NCI-H128 (cell line): ENCODE measurements at regions not wholly inside any gene's neighbourhood (a gene's known extent, or its start where the extent isn't known, plus 50 kb on each side); places are given as distances from the start of the nearest gene placed in this dataset.

Experiments used
- DNase-seq: peaks from one replicate; lab custom pipeline; 2025; ENCODE audit not compliant: unreplicated experiment; lab: John Stamatoyannopoulos, UW

DNA sequence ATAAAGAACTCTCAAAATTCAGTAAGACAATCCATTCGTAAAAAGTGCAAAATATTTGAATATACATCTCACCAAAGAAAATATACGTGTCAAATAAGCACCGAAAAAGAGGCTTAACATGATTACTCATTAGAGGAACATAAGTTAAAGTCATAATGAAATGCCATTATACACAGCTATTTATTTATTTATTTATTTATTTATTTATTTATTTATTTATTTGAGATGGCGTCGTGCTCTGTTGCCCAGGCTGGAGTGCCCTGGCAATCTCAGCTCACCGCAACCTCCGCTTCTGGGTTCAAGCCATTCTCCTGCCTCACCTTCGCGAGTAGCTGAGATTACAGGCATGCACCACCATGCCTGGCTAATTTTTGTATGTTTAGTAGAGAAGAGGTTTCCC is 203.6 kb upstream of the UBASH3B start:
- no peak for DNase-seq

DNA sequence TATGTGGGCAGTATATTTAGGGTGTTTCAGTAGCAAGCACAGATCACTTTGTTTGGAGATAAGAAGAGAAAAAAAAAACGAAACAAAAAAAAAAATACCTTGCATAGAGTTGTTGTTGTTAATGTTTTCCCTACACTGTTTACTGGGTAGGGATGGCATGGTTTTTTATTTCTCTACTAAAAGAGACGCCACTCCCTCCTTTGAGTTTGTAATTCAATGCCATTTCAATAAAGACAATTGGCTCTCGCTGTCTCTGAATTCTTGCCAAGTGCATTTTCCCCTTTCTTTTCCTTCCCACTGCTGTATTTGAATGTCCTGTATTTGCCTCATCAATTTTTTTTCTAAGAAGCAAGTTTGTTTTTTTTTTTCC is 213.9 kb upstream of the UBASH3B start:
- DNase-seq: no peak

DNA sequence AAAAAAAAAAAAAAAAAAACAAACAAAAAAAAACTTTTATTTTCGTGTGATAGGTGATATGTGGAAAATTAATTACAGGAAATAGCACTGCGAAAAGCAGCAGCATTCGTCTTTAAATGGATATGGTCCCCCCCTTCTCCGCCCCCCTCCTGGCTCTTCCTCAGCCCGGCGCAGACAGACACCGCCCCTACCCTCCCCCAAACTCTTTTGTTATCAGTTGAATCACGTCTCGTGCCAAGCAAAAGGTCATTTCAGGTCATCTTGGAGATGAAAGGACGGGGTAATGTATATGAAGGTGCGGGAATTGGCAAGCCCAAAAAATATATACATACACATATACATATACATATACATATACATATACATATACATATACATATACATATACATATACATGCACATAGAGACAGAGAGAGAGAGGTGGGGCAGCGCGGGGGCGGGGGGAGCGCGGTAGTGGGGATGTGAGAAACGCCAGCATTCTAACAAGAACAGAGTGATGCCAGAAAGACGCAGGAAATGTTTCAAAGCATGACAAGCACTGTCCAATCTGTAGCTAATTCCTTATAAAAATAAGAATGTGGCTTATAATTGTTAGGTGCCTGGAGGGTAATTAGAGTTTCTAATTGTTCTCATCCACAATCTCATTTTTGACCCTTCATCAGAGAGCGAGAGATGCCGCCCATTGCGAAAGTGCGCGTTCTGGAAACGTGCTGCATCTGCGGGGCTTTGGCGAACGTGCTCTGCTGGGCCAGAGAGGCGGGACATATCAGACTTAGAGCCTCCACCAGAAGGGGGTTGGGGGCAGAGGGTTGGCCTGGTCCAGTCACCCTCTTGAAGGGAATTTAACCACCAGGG is 214.5 kb upstream of the UBASH3B start:
- no peak for DNase-seq

DNA sequence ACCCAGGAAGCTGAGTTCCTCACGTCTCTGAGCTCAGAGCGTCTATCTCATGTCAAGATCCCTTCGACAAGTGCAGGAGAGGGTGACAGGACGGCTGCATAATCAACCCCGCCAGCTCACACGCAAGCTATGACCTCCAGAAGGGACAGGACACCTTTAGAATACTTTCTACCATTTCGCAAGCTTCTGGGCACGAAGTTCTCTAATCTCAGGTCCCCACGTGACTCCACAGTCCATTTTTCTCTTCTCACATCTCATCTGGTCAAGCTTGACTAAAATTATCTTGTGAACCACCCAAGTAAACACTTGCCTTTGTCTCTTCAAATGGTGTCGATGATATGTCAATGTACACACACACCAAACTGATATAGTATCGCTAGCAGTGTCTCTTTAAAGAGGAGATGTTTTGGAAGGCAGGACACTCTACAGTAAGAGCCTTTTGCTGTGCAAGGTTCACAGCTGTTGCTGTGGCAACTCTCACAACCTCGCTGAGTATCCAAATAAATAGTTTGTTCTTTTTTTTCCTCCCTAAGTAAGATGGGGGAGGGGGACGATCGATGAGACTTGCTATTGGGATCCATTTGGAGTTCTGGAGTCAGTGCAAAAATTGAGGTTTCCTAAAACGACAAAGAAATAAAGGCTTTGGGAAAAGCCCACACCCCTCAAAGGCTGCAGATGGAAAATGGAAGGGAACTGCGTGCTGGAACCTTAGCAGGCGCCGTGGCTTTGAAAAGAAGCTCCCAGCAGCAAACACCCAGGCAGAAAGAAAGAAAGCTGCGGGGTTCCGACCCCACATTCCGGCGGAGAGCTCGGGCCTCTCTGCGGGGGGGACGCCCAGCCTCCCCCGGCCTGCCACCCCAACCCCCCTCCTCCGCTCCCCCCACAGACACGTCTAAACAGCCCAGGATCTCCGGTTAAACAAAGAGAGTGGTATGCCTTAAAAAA is 215.4 kb upstream of the UBASH3B start:
- DNase-seq: no peak

DNA sequence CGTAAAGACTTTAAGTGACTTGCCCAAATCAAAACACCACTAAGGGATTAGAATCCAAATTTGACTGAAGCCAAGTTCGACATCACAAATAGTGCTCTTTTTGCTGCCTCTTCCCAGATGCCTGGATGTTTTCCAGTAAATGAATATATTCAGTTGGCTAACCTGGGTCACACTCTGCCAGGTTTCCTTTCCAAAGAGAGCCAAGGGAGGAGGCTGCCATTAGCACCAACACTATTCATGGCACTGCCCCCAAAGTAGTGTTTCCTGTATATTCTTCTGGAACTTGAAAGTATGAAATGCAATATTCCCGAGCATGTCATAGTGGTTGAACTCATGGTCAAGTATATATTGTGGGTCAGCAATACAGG is 219.3 kb upstream of the UBASH3B start:
- DNase-seq: no peak

DNA sequence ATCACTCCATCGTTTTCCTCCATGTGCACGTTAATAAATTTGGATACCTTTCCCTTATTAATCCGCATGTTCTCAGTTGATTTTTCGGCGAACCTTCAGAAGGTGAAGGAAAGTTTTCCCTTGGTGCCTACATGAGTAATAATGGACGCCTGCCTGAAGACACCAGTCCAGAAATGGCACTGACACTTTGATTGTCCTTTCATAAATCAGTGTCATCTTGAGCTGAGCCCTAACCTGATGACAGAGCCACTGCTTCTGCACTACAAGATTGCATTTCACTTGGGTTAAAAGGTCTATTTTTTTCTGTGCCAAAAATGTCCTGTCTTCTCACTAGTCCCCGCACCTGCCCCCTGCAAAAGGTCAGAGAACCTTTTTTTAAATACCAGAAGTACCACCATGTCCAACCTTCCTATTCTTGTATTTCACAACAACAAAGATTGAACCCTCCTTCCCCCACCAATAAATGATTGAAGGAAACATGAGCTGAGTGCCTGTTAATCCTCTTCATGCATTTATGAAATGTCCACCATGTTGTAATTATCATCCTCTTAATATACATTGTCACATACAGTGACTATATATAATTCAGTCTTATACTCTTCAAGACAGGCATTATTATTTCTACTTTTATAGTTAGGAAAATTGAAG is 219.9 kb upstream of the UBASH3B start:
- DNase-seq: no peak

DNA sequence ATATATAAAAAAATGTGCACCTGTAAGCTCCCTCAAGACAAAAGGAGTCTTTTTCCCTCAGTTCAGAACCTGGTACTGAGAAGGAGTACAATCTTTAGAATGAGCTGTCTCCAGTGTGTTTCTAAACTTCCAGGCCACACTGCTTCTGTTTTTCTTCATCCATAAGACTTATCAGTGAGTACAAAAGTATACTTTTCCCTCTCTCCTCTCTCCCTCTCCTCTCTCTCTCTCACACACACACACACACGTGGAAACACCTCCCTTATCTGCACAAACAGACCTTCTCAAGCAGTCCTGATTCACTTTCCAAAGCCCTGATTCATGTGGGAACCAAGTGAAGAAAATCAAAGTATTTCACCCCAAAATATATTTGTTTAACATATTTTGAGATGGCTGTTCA is 220.7 kb upstream of the UBASH3B start:
- DNase-seq: no peak

DNA sequence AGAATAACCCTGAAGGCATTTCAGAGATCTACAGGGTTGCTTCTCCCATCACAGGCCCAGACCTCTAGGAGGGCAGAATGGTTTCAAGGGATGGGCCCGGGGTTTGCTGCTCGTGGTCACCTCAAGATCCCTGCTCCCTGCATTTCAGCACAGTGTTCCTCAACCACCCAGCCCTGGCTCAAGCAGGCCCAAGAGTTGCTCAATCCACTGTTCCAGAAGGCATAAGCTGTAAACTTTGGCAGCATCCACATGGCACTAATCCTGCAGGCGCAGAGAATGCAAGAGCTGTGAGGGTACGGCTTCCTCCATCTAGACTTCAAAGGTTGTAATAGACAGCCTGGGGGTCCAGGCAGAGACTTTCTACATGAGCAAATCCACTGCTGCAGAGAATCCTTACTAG is 225.0 kb upstream of the UBASH3B start:
- no peak for DNase-seq

DNA sequence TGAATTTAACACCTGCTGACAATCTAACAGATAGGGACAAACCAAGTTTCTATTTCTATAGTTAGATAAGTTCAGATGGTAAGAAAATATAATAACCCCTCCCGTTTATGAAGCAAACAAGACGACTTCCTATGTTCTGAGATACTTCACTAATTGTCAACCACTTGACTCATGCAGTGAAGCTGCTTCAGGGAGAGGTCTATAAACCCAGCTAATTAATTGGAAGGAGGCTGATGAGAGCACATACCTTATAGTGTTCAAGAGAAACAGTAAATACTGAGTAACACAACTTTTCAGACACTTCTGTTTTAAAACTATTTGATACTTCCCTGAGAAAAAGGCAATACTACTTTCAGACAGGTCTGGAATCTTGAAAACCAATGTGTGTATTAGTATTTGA is 229.4 kb upstream of the UBASH3B start:
- DNase-seq: no peak

DNA sequence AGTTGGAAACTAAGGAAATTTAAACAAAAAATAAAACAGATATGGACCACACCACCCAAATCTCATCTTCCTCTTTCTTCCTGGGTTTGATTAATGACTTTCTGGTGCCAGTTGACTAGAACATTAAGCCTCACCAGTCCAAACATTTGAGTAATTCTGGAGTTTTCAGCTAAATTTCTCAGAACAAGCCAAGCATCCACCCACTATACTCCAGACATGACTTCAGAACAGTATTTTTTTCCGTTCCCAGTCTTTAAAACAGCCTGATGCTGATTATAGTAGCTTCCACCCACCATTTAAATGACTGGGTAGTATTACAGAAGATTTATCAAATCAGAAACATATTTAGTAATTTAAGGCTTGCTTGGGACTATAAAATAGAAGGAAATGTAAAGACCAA is 230.9 kb upstream of the UBASH3B start:
- DNase-seq: no peak

DNA sequence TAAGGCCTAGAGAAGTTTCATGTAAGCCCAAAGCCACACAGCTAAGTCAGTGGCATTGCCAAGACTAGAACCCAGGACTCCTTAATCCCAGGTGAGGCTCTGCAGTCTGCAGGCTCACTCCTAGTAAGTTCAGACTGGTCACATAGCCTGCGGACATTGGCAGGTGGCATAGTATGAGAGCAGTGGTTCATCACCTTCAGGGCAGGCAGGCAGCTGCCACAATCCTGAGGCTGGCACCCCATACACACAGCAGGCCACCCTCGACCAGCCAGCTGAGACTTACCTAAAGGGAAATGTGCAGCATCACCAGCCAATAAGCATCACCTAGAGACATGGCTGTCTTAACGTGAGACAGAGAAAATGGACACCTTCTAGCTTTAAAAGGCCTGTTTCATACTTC is 231.6 kb upstream of the UBASH3B start:
- DNase-seq: no peak

DNA sequence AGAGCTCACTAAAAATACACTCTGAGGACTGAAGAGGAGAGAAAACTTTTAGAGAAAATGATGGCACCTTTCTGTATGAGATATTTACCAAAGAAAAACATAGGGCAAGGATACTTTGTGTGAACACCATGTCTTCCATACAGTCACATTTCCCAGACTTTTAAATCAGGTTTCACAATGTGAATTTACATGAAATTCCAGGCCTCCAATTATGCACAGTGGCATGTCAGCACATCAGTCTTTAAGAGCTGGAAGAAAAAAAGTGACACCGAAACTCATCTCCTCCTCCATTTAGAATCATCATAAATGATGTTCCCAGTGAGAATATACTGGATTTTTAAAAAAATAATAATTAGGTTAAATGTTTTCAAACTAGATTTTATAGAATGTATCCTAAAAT is 232.2 kb upstream of the UBASH3B start:
- no peak for DNase-seq

DNA sequence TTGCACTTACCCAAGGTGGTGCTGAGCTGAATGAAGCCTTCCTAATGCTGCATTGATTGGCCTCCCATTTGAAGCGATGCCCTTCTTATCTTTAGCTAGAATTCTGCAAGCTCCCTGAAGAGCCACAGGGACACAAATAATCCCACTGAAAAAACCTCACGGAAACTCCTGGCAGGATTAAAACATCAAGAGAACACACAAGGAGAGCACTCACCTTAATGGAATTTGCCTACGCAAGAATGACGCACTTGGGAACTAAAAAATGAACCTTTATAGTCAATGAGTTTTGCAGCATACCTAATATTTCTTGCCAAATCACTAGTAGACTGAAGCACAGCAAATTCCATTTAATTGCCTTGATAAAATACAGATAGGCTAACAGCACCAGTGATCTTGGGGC is 232.8 kb upstream of the UBASH3B start:
- no peak for DNase-seq

DNA sequence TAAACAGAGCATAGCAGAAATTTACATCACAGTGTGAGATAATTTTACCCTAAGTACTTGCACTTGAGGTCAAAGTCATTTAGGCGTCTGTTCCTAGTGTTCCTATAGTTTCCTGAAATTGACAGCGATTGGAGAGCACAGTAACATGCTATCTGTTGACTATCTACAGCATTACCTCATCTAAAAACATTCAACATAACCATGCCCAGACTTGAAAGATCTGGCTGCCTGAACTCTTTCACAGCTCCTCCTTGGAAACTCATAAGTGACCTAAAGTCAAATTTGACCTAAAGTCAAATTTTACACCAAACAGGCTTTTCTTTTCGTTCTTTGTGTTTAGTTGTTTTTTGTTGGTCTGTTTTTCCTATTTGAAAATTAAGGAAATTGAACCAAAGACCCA is 233.8 kb upstream of the UBASH3B start:
- DNase-seq: no peak

DNA sequence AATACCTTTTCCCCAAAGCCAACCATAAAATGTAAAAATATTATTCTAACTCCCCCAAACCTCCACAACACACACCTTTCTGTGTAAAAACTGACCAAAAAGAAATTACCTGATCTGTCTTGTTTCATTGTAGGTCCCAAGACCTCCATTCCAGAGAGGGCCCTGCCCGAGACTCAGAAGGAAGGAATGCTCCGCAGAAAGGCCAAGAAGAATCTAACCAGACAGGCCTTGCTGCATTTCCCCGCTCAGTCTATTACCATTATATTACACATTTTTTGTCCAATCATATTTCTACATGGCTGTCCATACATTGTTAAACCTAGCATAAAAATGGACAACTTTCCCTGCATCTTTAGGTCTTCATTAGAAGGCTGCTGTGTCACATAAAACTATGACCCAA is 237.5 kb upstream of the UBASH3B start:
- no peak for DNase-seq

DNA sequence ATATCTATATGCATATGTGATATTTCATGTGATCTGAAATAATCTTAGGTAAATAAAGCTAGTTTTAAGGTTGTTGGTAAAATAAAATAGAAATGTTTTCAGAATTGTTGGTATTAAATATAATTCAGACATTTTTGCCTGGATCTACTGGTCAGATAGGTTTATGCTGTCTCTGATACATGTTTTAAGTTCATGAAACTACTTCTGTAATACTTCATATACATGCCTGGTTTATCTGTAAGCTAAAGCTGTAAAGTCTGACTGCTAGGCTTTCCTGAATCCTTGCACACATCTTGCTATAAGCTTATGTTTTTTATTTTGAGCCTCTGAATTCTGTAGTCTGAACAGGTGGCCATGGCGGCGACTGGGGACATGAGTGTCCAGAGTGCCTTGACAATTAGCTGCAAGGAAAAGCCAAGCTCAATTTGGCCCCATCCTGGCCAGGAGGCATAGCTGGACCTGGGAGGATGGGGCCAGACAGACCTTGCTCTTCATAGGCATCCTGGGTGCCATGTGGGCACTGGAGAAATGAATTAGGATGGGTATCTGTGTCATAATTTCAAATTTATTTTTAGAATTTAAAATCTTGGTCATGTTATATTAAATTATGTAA is 241.0 kb upstream of the UBASH3B start:
- DNase-seq: no peak

DNA sequence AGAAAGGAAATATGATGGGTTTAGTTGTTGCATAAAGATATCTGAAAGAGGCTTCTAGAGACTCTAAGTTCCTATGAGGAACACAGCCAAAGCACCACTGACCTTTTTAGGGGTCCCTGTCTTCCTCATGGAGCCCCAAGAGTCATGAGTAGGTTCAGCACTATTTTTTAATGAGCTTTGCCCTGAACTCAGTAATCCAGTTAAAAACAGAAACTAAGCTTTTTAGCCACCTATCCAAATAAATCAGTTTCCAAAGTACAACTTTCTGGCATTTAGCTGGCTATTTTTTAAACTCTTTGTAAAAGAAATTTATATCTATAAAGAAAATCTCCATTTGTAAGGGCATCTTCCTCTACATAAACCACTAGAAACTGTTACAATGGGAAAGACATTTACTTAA is 241.8 kb upstream of the UBASH3B start:
- DNase-seq: no peak

DNA sequence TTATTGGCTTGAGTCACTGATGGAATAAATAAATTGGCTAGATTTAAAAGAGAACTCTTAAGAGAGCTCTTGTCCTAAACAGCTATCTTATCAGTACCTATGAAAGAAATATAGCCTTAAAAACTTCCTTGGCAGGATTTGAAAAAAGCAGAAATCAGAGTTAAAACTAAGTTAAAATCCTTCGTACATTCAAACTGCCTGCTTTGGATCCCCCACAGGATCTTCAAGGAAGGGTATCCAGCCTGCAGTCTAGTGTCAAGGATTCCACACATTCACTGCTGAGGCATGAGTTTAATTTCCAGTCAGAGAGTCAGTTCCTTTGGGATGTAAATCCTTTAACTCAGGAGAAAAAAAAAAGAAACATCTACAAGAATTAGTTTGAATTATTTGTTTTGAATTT is 242.9 kb upstream of the UBASH3B start:
- no peak for DNase-seq

DNA sequence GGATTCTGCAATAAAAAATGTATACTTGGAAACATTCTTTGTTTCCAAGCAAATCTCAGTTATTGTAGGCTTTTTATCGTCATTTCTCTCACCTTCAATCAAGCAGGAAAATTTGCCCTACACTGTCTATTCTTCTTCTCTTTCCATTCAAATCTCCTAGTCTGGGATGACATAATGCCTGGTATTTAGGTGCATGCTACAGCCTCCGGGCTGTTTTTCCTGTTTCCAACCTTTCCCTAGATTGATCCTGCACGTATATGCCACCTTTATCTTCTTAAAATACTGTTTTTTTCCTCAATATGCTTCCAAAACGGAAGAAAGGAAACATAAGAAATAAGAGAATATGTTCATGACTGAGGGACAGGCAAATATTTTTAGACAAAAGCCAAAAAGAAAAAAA is 249.1 kb upstream of the UBASH3B start:
- DNase-seq: no peak

DNA sequence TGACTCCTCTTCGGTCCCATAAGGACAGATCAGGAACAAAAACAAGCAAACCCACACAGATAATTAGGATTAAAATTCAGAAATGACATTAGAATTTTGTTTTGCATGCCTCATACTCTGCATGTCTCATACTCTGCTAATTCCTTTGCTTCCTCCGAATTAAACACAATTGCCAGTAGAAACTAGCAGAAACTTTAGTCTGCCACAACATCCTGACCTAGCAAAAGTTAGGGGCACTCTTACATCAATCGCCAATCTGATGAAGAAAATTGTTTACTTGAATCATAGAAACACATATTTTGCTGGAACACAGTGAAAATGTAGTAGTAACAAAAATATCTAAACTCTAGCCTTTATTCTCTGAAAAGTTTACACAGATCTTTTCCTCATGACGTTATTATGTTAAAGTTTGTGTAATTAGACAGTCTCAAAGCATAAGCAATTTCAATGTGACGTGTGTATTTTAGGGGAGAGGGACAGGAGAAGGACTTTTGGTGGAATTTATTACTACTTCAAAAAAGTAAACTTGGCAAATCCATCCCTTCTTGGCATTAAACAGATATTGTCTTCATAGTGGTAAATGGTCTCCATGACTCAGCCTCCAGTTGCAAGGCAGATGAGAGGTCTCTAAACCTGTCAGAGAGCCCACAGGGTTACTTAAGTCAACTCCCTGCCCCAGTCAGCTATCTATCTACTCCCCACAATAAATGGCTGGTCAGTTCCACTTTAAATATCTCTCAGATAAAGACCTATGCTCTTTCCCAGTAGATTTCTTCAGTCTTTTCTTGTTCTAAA is 249.8 kb upstream of the UBASH3B start:
- no peak for DNase-seq

DNA sequence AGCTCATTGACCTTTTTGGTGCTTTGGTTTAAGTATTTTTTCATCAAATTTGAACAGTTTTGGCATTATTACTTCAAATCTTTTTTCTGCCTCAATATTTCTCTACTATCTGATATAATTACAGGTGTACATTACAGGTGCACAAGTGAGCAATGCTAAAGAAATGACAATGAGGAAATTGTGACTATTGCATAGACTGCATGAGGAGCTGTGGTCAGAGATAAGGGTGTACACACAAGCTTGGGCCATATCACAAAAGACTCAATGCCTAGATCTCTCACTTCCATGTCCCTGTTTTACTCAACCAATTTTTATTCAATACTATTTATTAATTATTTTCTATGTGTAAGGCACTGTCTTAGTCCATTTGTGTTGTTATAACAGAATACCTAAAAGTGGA is 251.0 kb upstream of the UBASH3B start:
- DNase-seq: no peak
